Immature natural killer cell (primary cell): ENCODE measurements at regions not wholly inside any gene's neighbourhood (a gene's known extent, or its start where the extent isn't known, plus 50 kb on each side); places are given as distances from the start of the nearest gene placed in this dataset.

Experiments used
- DNase-seq, 3 donors: peaks; one replicate each; pipeline ENCODE4 v3.0.0; 2022; ENCODE audit warnings: mixed read lengths in 1 of 3
- H3K27ac Mint-ChIP-seq, 6 donors: one replicate each; pipeline ENCODE4 v1.8.0; 2020; ENCODE audit warnings: mixed read lengths in 6 of 6, mild to moderate bottlenecking in 5 of 6, inconsistent platforms in 4 of 6, moderate library complexity in 3 of 6
- H3K27me3 Mint-ChIP-seq, 3 donors: one replicate each; pipeline ENCODE4 v1.8.0; 2020 to 2021; ENCODE audit warnings: low read depth in 3 of 3, mild to moderate bottlenecking in 3 of 3, mixed read lengths in 3 of 3, moderate library complexity in 3 of 3, inconsistent platforms in 1 of 3
- H3K36me3 Mint-ChIP-seq, 3 donors: one replicate each; pipeline ENCODE4 v1.8.0; 2020; ENCODE audit warnings: mixed read lengths in 3 of 3, inconsistent platforms in 2 of 3, mild to moderate bottlenecking in 2 of 3
- H3K4me1 Mint-ChIP-seq, 2 donors: one replicate each; pipeline ENCODE4 v1.8.0; 2020; ENCODE audit warnings: inconsistent platforms in 2 of 2, mild to moderate bottlenecking in 2 of 2, mixed read lengths in 2 of 2, moderate library complexity in 1 of 2
- H3K4me3 Mint-ChIP-seq, 5 donors: one replicate each; pipeline ENCODE4 v1.8.0; 2020; ENCODE audit warnings: mild to moderate bottlenecking in 5 of 5, mixed read lengths in 5 of 5, inconsistent platforms in 3 of 5, moderate library complexity in 3 of 5
- H3K9me3 Mint-ChIP-seq, 6 donors: one replicate each; pipeline ENCODE4 v1.8.0; 2020; ENCODE audit warnings: mild to moderate bottlenecking in 6 of 6, mixed read lengths in 6 of 6, inconsistent platforms in 4 of 6, moderate library complexity in 3 of 6

DNA sequence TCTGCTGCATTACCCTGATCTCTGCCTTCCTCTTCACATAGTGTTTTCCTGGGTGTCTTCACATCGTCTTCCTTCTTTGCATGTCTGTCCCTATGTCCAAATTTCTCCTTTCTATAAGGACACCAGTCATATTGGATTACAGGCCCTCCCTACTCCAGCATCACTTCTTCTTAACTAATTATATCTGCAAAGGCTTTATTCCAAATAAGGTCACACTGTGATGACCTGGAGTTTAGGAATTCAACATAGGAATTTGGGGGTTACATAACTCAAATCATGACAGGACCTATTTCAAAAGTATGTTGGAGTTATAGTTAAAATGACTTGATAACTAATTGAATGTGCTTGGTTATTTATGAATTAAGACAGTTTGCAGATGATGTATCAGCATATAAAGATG is 490.5 kb upstream of the ERCC4 start:
- peaks cover 0 to 18% (median 2%) of the 10 kb centered on the region in 6 donors for H3K9me3 Mint-ChIP-seq
- H3K27me3 Mint-ChIP-seq, result peaks cover 0 to 1% (median 0%) of the 10 kb centered on the region in 3 donors
- H3K27ac Mint-ChIP-seq, result no peak overlapping the region
- no peak overlapping the region for H3K4me3 Mint-ChIP-seq
- H3K36me3 Mint-ChIP-seq, result no peaks in the 10 kb centered on the region
- no peak for DNase-seq
- H3K4me1 Mint-ChIP-seq, result no peaks in the 10 kb centered on the region

DNA sequence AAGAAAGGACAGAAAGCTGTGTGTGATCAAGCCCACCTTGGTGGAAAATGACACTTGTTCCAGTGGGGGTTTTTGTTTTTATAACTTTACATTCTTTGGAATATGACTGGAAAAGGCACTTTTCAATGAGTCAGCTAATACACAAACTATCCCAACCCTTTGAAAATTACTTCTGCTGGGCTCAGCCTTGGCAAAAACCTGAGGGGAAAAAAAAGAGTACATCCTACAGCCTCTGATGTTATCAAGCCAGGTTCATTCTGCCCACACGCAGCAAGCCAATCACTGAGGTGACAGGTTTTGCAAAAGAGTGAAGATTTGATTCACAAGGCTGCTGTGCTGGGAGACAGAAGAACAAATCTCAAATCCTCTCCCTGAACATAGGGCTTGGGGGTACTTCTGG is 484.5 kb upstream of the ERCC4 start:
- no peak overlapping the region for H3K4me3 Mint-ChIP-seq
- H3K27me3 Mint-ChIP-seq, result no peaks in the 10 kb centered on the region
- no peaks in the 10 kb centered on the region for H3K36me3 Mint-ChIP-seq
- H3K4me1 Mint-ChIP-seq, result no peaks in the 10 kb centered on the region
- H3K27ac Mint-ChIP-seq, result no peak overlapping the region
- H3K9me3 Mint-ChIP-seq, result peaks cover 0 to 8% (median under 1%) of the 10 kb centered on the region in 6 donors
- DNase-seq, result no peak

DNA sequence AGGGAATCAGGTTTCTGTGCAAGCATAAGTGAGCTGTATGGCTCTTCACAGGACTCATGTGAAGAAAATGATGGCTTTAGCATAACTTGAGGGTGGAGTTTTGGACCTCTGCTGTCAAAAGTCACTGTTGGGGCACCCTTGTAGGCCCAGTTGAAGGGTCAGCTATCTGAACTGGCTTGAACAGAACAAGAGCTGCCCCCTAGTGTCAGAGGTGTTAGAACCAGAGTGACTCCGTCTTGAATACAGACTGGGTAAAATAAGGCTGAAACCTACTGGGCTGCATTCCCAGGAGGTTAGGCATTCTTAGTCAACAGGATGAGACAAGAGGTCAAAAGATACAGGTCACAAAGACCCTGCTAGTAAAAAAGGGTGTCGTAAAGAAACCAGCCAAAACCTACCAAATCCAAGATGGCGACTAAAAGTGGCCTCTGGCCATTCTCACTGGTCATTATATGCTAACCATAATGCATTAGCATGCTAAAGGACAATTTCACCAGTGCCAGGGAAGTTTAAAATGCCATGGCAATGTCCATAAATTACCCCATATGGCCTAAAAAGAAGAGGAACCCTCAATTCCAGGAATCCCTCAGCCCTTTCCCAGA is 484.0 kb upstream of the ERCC4 start:
- no peak for DNase-seq
- Mint-ChIP-seq H3K9me3 (peaks cover 0 to 8% (median under 1%) of the 10 kb centered on the region in 6 donors), H3K27me3 (no peaks in the 10 kb centered on the region), H3K27ac (no peak overlapping the region), H3K4me1 (no peaks in the 10 kb centered on the region), H3K4me3 (no peak overlapping the region), H3K36me3 (no peaks in the 10 kb centered on the region)

- no peaks in the 10 kb centered on the region for H3K4me1 Mint-ChIP-seq
- no peak overlapping the region for H3K4me3 Mint-ChIP-seq
- H3K27ac Mint-ChIP-seq, result no peak overlapping the region
- no peak for DNase-seq
- no peaks in the 10 kb centered on the region for H3K36me3 Mint-ChIP-seq
- no peaks in the 10 kb centered on the region for H3K27me3 Mint-ChIP-seq
- peaks cover 0 to 8% (median 1%) of the 10 kb centered on the region in 6 donors for H3K9me3 Mint-ChIP-seq
These were observed 483.1 kb upstream of the ERCC4 start for GRCh38 chr16:13436641-13437412.

GRCh38 chr16:13437413-13437795 is 482.6 kb upstream of the ERCC4 start:
- Mint-ChIP-seq H3K27ac (no peak overlapping the region), H3K36me3 (no peaks in the 10 kb centered on the region), H3K4me3 (no peak overlapping the region), H3K9me3 (peaks cover 0 to 8% (median 2%) of the 10 kb centered on the region in 6 donors), H3K27me3 (no peaks in the 10 kb centered on the region), H3K4me1 (no peaks in the 10 kb centered on the region)
- no peak for DNase-seq

- H3K4me3 Mint-ChIP-seq, result no peak overlapping the region
- no peak for DNase-seq
- H3K9me3 Mint-ChIP-seq, result peaks cover 0 to 8% (median 2%) of the 10 kb centered on the region in 6 donors
- no peaks in the 10 kb centered on the region for H3K27me3 Mint-ChIP-seq
- no peaks in the 10 kb centered on the region for H3K4me1 Mint-ChIP-seq
- no peak overlapping the region for H3K27ac Mint-ChIP-seq
- no peaks in the 10 kb centered on the region for H3K36me3 Mint-ChIP-seq
These were observed 481.9 kb upstream of the ERCC4 start for GRCh38 chr16:13438064-13438463.

GRCh38 chr16:13439766-13440165 is 480.2 kb upstream of the ERCC4 start:
- peaks cover 0 to 8% (median 2%) of the 10 kb centered on the region in 6 donors for H3K9me3 Mint-ChIP-seq
- H3K36me3 Mint-ChIP-seq, result no peaks in the 10 kb centered on the region
- H3K27ac Mint-ChIP-seq, result no peak overlapping the region
- H3K4me3 Mint-ChIP-seq, result no peak overlapping the region
- H3K4me1 Mint-ChIP-seq, result no peaks in the 10 kb centered on the region
- H3K27me3 Mint-ChIP-seq, result no peaks in the 10 kb centered on the region
- no peak for DNase-seq

- no peaks in the 10 kb centered on the region for H3K36me3 Mint-ChIP-seq
- H3K4me3 Mint-ChIP-seq, result no peak overlapping the region
- no peaks in the 10 kb centered on the region for H3K27me3 Mint-ChIP-seq
These were observed 478.3 kb upstream of the ERCC4 start for GRCh38 chr16:13441675-13442074.

GRCh38 chr16:13448346-13448745 is 471.6 kb upstream of the ERCC4 start:
- no peak overlapping the region for H3K27ac Mint-ChIP-seq
- no peaks in the 10 kb centered on the region for H3K9me3 Mint-ChIP-seq
- H3K36me3 Mint-ChIP-seq, result no peaks in the 10 kb centered on the region
- peaks cover 0 to 2% (median 2%) of the 10 kb centered on the region in 3 donors for H3K27me3 Mint-ChIP-seq
- DNase-seq, result no peak
- H3K4me3 Mint-ChIP-seq, result no peak overlapping the region
- no peaks in the 10 kb centered on the region for H3K4me1 Mint-ChIP-seq

More at GRCh38 chr16:13441675-13442074, 478.3 kb upstream of the ERCC4 start:
- Mint-ChIP-seq H3K4me1 (no peaks in the 10 kb centered on the region), H3K9me3 (peaks cover 0 to 7% (median 2%) of the 10 kb centered on the region in 6 donors), H3K27ac (no peak overlapping the region)
- no peak for DNase-seq

GRCh38 chr16:13453325-13453724 is 466.6 kb upstream of the ERCC4 start:
- Mint-ChIP-seq H3K27ac (no peak overlapping the region), H3K36me3 (no peaks in the 10 kb centered on the region), H3K4me3 (no peak overlapping the region), H3K27me3 (peaks cover 0 to 4% (median 1%) of the 10 kb centered on the region in 3 donors), H3K4me1 (no peaks in the 10 kb centered on the region), H3K9me3 (peaks cover 0 to 2% (median 0%) of the 10 kb centered on the region in 6 donors)
- no peak for DNase-seq

- Mint-ChIP-seq H3K27me3 (peaks cover 0 to 4% (median 1%) of the 10 kb centered on the region in 3 donors), H3K27ac (no peak overlapping the region), H3K4me3 (no peak overlapping the region), H3K9me3 (peaks cover 0 to 3% (median 0%) of the 10 kb centered on the region in 6 donors), H3K36me3 (no peaks in the 10 kb centered on the region), H3K4me1 (no peaks in the 10 kb centered on the region)
- DNase-seq, result no peak
These were observed 465.9 kb upstream of the ERCC4 start for GRCh38 chr16:13453938-13454553.

DNA sequence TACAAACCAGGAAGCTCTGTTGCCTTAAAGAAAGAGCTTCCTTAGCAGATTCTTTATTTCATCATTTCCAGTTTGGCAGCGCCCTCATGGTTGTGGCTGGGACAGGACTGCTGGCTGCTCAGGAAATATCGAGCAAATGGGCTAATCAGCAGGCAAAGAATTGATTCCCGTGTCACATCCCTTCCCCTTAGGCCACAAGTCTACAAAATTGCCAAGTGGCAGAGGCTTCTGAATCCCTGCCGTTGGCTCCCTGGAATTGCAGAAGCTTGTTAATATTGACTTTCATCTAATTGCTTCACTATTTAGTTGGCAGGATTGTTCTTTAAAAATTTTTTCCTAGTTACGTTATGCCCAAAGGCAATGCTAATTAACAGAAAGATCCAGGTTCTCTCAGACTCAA is 456.3 kb upstream of the ERCC4 start:
- H3K4me3 Mint-ChIP-seq, result no peak overlapping the region
- no peaks in the 10 kb centered on the region for H3K36me3 Mint-ChIP-seq
- H3K4me1 Mint-ChIP-seq, result no peaks in the 10 kb centered on the region
- H3K9me3 Mint-ChIP-seq, result peaks cover 0 to 8% (median under 1%) of the 10 kb centered on the region in 6 donors
- no peak for DNase-seq
- no peak overlapping the region for H3K27ac Mint-ChIP-seq
- peaks cover 0 to 2% (median 2%) of the 10 kb centered on the region in 3 donors for H3K27me3 Mint-ChIP-seq

GRCh38 chr16:13471036-13471435 is 448.9 kb upstream of the ERCC4 start:
- H3K4me3 Mint-ChIP-seq, result no peak overlapping the region
- no peak for DNase-seq
- H3K36me3 Mint-ChIP-seq, result no peaks in the 10 kb centered on the region
- H3K9me3 Mint-ChIP-seq, result peaks cover 2 to 16% (median 8%) of the 10 kb centered on the region in 6 donors
- H3K27me3 Mint-ChIP-seq, result peaks cover 0 to 2% (median 0%) of the 10 kb centered on the region in 3 donors
- no peak overlapping the region for H3K27ac Mint-ChIP-seq
- H3K4me1 Mint-ChIP-seq, result no peaks in the 10 kb centered on the region

- H3K4me3 Mint-ChIP-seq, result no peak overlapping the region
- no peaks in the 10 kb centered on the region for H3K27me3 Mint-ChIP-seq
- H3K9me3 Mint-ChIP-seq, result peaks cover 0 to 9% (median 3%) of the 10 kb centered on the region in 6 donors
- H3K36me3 Mint-ChIP-seq, result peaks cover 0 to 3% (median 0%) of the 10 kb centered on the region in 3 donors
- H3K27ac Mint-ChIP-seq, result no peak overlapping the region
- no peak for DNase-seq
- H3K4me1 Mint-ChIP-seq, result no peaks in the 10 kb centered on the region
These were observed 441.0 kb upstream of the ERCC4 start for GRCh38 chr16:13478991-13479390.
